Esophagus squamous epithelium (tissue), 5 donors: ENCODE measurements at regions not wholly inside any gene's neighbourhood (a gene's known extent, or its start where the extent isn't known, plus 50 kb on each side); places are given as distances from the start of the nearest gene placed in this dataset.

Experiments used
- DNase-seq: peaks from one replicate; lab custom pipeline; 2025; lab: John Stamatoyannopoulos, UW
- H3K27ac ChIP-seq, 4 donors: fragments of 200-600 bp; sonication (generic); one replicate each; pipeline ENCODE4 v1.5.1; 2016 to 2019; ENCODE audit warnings: mild to moderate bottlenecking in 1 of 4
- H3K27me3 ChIP-seq, 4 donors: fragments of 200-600 bp; sonication (generic); 1 replicate in 3 of 4; 2 replicates in 1 of 4; pipeline versions ENCODE4 v1.5.1 to v1.6.0; 2017 to 2021; ENCODE audit warnings: antibody characterized with exemption in 1 of 4
- H3K36me3 ChIP-seq, 3 donors: fragments of 200-600 bp; sonication (generic); one replicate each; pipeline ENCODE4 v1.5.1; 2016 to 2019
- H3K4me1 ChIP-seq, 3 donors: fragments of 200-600 bp; sonication (generic); one replicate each; pipeline ENCODE4 v1.5.1; 2017 to 2019
- H3K4me3 ChIP-seq, 4 donors: fragments of 200-600 bp; sonication (generic); 1 replicate in 3 of 4; 2 replicates in 1 of 4; pipeline ENCODE4 v1.5.1; 2016 to 2019; ENCODE audit warnings: mild to moderate bottlenecking in 2 of 4, moderate library complexity in 1 of 4
- H3K9me3 ChIP-seq, 3 donors: fragments of 200-600 bp; sonication (generic); one replicate each; pipeline ENCODE4 v1.5.1; 2016 to 2019
- POLR2A ChIP-seq, 4 donors: fragments of 450-650 bp; IDR thresholded peaks; one replicate each; pipeline ENCODE4 v1.6.1; 2017; ENCODE audit warnings: antibody characterized with exemption in 4 of 4, mild to moderate bottlenecking in 4 of 4, moderate library complexity in 3 of 4
- WGBS, 2 donors: methylation state at CpG; one replicate each; pipeline ENCODE4 v1.1.5; 2018; 5-methylcytosine and 5-hydroxymethylcytosine counted together
- intact Hi-C: fragments of 100-400 bp; cut with DNase I; formaldehyde crosslinking; loops from one replicate; pipeline ENCODE4 v1.15.0; 2022
- TF ChIP-seq, protein P1 (sequence below), 6 experiments: fragments of 450-650 bp in 4 of 6; fragments of 200-600 bp in 2 of 6; sonication (generic) in 2 of 6; IDR thresholded peaks; one replicate each; pipeline ENCODE4 v1.5.1; 2016 to 2019; ENCODE audit warnings: antibody characterized with exemption in 6 of 6, mild to moderate bottlenecking in 4 of 6, moderate library complexity in 4 of 6
- donor health status: DM: yes; HTN: yes; CAD: no.

DNA sequence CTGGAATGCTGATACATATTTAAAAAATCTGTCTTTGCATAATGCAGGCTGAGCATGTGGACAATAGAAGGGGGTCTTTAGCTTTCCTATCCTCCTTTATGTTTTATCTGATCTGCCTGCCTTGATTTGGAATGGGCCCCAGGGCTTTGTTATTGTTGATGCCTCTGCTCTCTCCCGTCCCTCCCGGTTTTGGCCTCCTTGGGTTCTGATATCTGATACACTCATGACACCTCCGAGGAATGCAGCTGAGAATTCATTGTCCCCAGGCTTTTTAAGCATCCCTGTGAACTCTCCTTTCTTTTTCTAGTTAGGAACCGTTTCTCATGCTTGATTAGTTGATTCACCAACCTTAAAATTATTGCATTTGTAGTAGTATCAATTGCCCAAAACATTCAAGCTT is 185.5 kb upstream of the RALGAPA2 start:
- Histone ChIP-seq H3K4me1 (no peaks in the 10 kb centered on the region), H3K27me3 (no peaks in the 10 kb centered on the region), H3K9me3 (no peaks in the 10 kb centered on the region), H3K27ac (no peak overlapping the region), H3K36me3 (no peaks in the 10 kb centered on the region), H3K4me3 (no peak overlapping the region)
- intact Hi-C loops, result no loop called here
- WGBS, 2 donors, result 15 to 24% methylated on average over 4 of the region's 4 CpGs
- no peak for DNase-seq
- no peak for TF ChIP-seq POLR2A (IDR thresholded peaks at IDR 0.05)
- TF ChIP-seq, protein P1, sequence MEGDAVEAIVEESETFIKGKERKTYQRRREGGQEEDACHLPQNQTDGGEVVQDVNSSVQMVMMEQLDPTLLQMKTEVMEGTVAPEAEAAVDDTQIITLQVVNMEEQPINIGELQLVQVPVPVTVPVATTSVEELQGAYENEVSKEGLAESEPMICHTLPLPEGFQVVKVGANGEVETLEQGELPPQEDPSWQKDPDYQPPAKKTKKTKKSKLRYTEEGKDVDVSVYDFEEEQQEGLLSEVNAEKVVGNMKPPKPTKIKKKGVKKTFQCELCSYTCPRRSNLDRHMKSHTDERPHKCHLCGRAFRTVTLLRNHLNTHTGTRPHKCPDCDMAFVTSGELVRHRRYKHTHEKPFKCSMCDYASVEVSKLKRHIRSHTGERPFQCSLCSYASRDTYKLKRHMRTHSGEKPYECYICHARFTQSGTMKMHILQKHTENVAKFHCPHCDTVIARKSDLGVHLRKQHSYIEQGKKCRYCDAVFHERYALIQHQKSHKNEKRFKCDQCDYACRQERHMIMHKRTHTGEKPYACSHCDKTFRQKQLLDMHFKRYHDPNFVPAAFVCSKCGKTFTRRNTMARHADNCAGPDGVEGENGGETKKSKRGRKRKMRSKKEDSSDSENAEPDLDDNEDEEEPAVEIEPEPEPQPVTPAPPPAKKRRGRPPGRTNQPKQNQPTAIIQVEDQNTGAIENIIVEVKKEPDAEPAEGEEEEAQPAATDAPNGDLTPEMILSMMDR (IDR thresholded peaks at IDR 0.05), result no peak

DNA sequence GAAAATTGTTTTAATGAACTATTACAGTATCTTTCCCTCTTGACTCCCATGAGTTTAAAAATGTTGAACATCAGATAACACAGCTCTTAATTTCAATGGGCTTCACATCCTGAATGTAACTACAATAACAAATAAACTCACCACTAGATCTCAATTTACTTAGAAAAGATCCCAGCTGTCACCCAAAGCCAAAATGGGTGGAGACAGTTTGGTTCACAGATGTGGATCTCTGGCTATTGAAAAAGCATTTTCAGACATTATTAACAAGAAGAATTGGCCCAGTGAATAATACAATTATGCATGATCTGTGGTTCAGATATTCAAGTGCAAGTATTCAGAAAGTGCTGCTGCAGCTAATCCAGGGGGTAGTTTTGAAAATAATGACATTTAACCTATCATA is 184.7 kb upstream of the RALGAPA2 start:
- intact Hi-C loops, result no loop called here
- Histone ChIP-seq H3K9me3 (no peaks in the 10 kb centered on the region), H3K27ac (no peak overlapping the region), H3K4me1 (no peaks in the 10 kb centered on the region), H3K27me3 (peaks cover 0 to 3% (median 0%) of the 10 kb centered on the region in 4 donors), H3K36me3 (no peaks in the 10 kb centered on the region), H3K4me3 (no peak overlapping the region)
- TF ChIP-seq POLR2A (IDR thresholded peaks at IDR 0.05), result no peak
- TF ChIP-seq, protein P1 (IDR thresholded peaks at IDR 0.05), result no peak
- no peak for DNase-seq

DNA sequence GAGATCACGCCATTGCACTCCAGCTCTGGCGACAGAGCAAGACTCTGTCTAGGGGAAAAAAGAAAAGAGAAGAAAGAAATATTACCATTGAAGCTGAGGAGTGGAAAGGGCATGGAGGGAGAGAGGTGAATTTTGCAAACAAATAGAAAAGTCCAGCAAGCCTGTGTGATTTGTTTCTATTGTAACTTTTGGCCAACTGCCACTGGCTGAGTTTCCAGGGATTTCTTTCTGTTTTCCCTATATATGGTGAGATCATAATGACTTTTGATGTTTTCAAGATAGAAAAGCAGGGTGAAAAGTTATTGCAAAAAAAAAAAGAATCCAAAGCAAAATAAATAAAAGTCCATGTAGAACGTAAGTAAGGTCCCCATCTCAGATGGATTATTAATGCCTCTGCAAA is 184.2 kb upstream of the RALGAPA2 start:
- Histone ChIP-seq H3K27me3 (peaks cover 0 to 5% (median 0%) of the 10 kb centered on the region in 4 donors), H3K4me1 (no peaks in the 10 kb centered on the region), H3K9me3 (no peaks in the 10 kb centered on the region), H3K27ac (no peak overlapping the region), H3K36me3 (no peaks in the 10 kb centered on the region), H3K4me3 (no peak overlapping the region)
- whole genome bisulfite sequencing, 2 donors, result 56 to 67% methylated on average over 3 of the region's 3 CpGs
- no peak for TF ChIP-seq POLR2A (IDR thresholded peaks at IDR 0.05)
- TF ChIP-seq, protein P1 (IDR thresholded peaks at IDR 0.05), result no peak
- intact Hi-C loops, result no loop called here
- DNase-seq, result no peak

DNA sequence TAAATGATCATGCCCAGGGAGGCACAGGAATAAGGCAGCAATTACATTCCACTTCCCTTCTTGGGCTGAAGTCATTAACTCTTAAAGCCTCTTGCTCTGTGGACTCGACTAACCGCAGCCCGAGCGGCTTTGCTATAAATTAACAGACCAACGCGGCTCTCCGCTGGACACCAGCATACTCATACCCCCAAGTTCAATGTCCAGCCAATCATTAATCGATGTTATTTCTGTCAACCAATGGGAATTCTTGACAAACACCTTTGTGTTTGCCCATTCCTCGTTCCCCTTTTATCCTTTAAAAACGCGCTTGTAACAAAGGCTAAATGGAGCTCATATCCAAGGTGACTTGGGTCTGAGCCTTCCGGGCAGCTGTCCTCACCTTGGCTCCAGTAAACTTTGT is 183.1 kb upstream of the RALGAPA2 start:
- WGBS, 2 donors, result 85 to 88% methylated on average over 12 of the region's 12 CpGs
- TF ChIP-seq, protein P1 (IDR thresholded peaks at IDR 0.05), result no peak
- TF ChIP-seq POLR2A (IDR thresholded peaks at IDR 0.05), result no peak
- Histone ChIP-seq H3K36me3 (no peaks in the 10 kb centered on the region), H3K4me3 (no peak overlapping the region), H3K9me3 (no peaks in the 10 kb centered on the region), H3K27ac (no peak overlapping the region), H3K4me1 (no peaks in the 10 kb centered on the region), H3K27me3 (peaks cover 0 to 10% (median 0%) of the 10 kb centered on the region in 4 donors)
- intact Hi-C loops, result no loop called here
- DNase-seq, result no peak

DNA sequence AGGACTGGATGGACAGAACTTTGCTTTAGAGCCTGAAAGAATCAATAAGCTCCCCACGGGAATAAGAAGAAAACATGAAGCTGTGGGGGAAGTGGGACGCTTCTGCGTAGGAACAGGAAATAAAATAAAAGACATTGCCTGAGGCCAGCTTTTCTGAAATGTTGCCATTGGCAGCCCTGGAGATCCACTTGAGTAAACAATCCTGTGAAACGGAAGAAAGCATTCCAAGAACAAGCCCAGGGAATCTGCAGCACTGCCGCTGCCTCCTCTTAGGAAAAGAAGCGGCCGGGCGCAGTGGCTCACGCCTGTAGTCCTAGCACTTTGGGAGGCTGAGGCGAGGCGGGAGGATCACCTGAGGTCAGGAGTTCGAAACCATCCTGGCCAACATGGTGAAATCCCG is 182.3 kb upstream of the RALGAPA2 start:
- H3K4me3 ChIP-seq, result no peak overlapping the region
- DNase-seq, result no peak
- H3K4me1 ChIP-seq, result no peaks in the 10 kb centered on the region
- WGBS, 2 donors, result 53 to 55% methylated on average over 8 to 12 of the region's 13 CpGs
- no peaks in the 10 kb centered on the region for H3K9me3 ChIP-seq
- H3K27me3 ChIP-seq, result peaks cover 0 to 12% (median 0%) of the 10 kb centered on the region in 4 donors
- intact Hi-C loops, result no loop called here
- H3K27ac ChIP-seq, result no peak overlapping the region
- no peaks in the 10 kb centered on the region for H3K36me3 ChIP-seq
- no peak for TF ChIP-seq POLR2A (IDR thresholded peaks at IDR 0.05)
- TF ChIP-seq, protein P1 (IDR thresholded peaks at IDR 0.05), result no peak
